Renal cortical epithelial cell (primary cell): ENCODE measurements at regions not wholly inside any gene's neighbourhood (a gene's known extent, or its start where the extent isn't known, plus 50 kb on each side); places are given as distances from the start of the nearest gene placed in this dataset.
A peak's percentile ranks its signal among the peaks of the same experiment; 100 is the strongest.

ENCODE experiments used
- DNase-seq: peaks from one replicate; pipeline ENCODE4 v3.0.0-alpha.2; 2011; ENCODE audit warnings: low read depth

DNA sequence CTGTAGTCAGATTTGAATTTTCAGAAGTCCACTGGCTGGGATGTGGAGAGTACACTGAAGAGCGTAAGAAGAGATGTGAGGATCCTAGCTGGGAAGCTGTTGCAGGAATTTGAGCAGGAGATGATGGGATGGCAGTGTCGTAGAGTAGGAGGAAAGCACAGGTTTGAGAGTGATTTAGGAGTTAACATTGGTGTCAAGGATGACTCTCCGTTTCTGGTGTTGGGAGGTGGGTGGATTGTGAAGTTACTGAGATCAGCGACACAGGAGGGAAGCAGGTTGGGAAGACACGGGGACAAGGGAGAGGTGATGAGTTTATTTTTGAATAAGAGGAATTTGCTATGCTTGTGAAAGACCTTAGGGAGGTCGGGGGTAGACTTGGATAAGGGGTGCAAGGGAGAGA, 434.2 kb upstream of the TPM1 start:
- no peak for DNase-seq

DNA sequence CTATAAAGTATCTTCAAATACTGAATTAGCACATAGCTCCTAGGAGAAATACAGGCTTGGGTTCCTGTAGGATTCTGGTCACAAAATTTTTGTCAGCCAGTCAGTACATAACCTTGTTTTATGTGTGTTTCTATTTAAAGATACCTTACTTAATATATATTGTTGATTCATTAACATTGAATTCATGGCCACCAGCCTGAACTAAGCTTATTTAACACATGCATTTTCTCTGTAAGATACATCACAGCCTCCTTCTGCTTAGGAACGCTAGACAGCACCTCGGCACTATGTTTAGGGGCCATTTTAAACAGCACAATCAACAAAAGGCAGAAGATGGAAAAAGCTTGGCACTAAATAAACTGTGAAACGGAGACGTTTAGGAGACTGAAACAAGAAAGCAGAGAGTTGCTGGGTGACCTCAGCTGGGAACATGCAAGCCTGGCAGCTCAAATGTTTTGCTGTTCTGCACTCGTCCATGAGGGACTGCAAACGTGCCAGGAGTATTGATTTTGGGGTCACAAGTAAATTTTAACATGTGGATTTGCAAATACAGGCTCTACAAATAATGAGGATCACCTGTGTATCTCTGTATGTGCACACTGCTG, 432.2 kb upstream of the TPM1 start:
- no peak for DNase-seq

GRCh38 chr15:62611002-62611401, 431.5 kb upstream of the TPM1 start:
- no peak for DNase-seq

DNA sequence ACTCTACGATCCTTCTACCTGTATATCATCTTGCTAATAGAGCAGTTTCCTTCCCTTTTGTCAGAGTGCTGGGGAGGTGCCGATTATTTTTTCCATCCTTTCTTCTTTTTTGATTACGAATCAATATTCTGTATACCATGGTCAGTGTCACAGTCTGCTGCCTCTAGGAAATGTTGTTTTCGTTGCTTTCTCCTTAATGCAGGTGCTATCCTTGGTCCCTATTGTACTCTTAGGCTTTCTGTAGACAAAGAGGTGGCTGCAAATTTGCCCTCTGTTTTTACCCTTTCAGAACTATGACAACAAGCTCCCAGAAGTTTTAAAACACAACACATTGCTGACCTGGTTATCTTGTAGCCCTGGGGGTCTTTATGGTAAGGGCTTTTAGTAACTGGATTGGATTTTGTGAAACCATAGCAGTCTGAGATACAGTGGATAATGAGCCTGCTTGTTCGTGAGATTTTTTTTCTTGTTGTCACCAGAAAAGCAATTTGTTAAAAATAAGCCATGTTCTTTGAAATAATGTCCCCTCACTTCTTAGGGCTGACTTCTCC, 430.3 kb upstream of the TPM1 start:
- DNase-seq = no peak

GRCh38 chr15:62612771-62613170, 429.8 kb upstream of the TPM1 start:
- no peak for DNase-seq

- no peak for DNase-seq
Measured at GRCh38 chr15:62616746-62617145, 425.8 kb upstream of the TPM1 start.

- DNase-seq = no peak
Measured at GRCh38 chr15:62617741-62618140, 424.8 kb upstream of the TPM1 start.

DNA sequence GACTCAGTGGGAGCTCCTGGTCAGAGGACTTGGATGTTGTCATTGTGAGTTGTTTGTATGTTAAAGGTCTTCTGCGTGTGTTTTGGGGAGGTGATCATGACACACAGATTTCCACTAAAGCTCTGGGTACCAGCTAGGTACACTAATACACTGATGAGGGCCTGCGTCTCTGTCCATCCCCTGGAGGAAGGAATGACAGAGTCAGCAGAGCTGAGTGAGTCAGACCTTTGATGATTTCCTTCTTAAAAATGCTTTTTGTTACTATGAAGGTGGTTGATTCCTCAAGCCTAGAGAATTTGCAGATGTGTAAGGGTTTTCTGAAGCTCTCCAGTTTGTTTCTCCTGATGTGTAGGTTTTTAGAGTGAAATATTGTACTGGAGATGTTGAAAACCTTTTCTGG, 424.1 kb upstream of the TPM1 start:
- peak; percentile 83 for DNase-seq

DNA sequence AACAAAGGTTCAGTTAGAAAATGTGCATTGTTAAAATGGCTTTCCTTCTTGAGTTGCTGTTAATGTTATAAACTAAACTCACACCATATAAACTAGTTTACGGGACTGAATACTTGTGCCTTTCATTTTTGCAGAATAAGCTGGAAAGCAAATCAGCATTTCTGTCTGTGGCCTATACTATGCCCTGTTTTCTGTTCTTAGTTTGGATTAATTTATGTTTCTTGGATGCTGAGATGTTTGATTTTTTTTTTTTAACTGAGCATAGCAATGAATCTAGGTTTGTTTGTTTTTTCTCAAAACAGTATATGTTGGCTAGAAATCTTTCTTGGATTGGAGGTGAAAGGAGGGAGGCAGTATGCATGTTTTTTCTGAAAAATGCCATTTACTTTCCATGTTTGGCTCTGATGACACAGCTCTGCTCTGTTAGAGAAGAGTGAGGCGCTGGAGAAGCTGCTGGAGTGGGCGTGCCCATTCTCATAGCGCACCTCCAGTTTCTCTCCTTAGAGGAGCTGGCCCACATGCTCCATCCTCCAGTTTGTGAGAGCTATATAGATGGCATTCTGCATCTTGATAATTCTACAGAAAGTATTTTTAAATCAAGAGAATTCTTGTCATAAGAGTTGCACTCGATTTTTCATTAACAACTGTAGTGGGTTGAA, 423.6 kb upstream of the TPM1 start:
- no peak for DNase-seq

- no peak for DNase-seq
Measured at GRCh38 chr15:62619526-62619925, 423.0 kb upstream of the TPM1 start.

GRCh38 chr15:62622775-62623174, 419.8 kb upstream of the TPM1 start:
- DNase-seq = no peak

- peak; percentile 92 for DNase-seq
Measured at GRCh38 chr15:62624547-62625378, 417.8 kb upstream of the TPM1 start.

- DNase-seq = no peak
Measured at GRCh38 chr15:62625429-62626033, 417.0 kb upstream of the TPM1 start.

- peak; percentile 32 for DNase-seq
Measured at GRCh38 chr15:62626903-62627302, 415.6 kb upstream of the TPM1 start.

DNA sequence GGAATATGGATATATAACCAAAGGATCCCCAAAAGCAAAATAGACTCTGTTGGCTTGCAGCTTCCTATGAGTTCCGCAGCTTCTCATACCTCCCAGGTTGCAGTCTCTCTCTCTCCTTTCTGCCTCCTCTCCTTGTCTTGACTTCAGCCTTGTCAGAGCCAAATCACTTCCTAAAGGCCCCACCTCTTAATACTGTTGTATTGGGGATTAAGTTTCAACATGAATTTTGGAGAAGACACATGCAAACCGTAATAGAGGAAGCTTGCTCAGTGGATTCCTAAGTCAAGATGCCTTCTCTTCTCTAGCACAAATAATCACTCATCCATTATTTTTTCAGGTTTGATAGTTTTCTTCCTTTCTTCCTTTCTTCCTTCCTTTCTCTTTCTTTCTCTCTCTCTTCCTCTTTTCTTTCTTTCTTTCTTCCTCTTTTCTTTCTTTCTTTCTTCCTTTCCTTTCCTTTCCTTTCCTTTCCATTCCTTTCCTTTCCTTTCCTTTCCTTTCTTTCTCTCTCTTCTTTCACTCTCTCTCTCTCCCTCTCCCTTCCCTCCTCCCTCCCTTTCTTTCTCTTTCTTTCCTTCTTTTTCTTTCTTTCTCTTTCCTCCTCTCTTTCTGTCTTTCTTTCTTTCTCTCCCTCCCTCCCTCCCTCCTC, 411.3 kb upstream of the TPM1 start:
- no peak for DNase-seq

DNA sequence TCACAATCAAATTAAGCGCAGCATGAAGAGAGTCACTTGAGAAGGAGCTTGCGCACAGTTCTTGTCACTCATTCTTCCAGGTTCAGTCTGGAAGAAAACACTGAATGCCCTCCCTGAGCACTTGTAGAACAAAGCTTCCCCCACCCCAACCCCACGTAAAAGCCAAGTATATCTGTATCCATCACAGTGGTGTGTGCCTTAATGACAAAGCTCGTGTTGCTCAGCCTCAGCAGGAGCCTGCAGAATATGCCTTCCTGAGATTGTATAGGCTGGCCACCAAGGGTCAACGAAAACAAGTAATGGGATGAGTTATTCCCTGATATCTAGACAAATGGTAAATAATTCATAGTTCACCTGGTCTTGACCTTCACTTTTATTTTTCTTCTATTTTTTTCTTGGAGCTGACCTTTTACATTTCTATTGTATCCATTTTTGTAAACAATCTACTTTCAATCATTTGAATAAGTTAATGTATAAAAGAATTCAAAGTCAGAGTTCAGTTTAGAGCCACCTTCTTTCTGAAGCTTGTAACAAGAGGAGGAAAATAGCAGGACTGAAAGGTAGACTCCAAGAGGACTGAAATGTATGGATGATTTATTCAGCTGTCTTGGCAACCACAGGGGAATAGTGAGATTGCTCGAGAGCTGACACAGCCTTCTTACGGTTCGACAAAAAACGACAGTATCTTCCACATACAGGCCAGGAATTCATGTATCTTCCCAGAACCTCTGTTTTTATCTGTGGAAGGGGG, 405.5 kb upstream of the TPM1 start:
- DNase-seq = no peak

- DNase-seq = no peak
Measured at GRCh38 chr15:62637574-62637897, 405.0 kb upstream of the TPM1 start.

- no peak for DNase-seq
Measured at GRCh38 chr15:62637950-62638619, 404.5 kb upstream of the TPM1 start.

GRCh38 chr15:62639432-62639831, 403.1 kb upstream of the TPM1 start:
- peak; percentile 61 for DNase-seq

GRCh38 chr15:62639906-62640605, 402.5 kb upstream of the TPM1 start:
- DNase-seq = no peak
